Sigmoid colon (tissue), 4 donors: ENCODE measurements at regions not wholly inside any gene's neighbourhood (a gene's known extent, or its start where the extent isn't known, plus 50 kb on each side); places are given as distances from the start of the nearest gene placed in this dataset.

ENCODE experiments used
- EP300 ChIP-seq, 4 donors: sonication (generic); formaldehyde crosslinking; IDR thresholded peaks; one replicate each; pipeline ENCODE4 v1.6.1; 2017; ENCODE audit warnings: antibody characterized with exemption in 4 of 4
- POLR2A ChIP-seq, 2 donors: fragments of 450-650 bp; IDR thresholded peaks; one replicate each; pipeline ENCODE4 v1.6.1; 2016; ENCODE audit warnings: antibody characterized with exemption in 2 of 2, mild to moderate bottlenecking in 2 of 2, moderate library complexity in 2 of 2
- POLR2AphosphoS5 ChIP-seq, 4 donors: sonication (generic); formaldehyde crosslinking; IDR thresholded peaks; one replicate each; pipeline ENCODE4 v1.6.1; 2017; ENCODE audit warnings: antibody characterized with exemption in 4 of 4
- TF ChIP-seq, protein P1 (sequence below), 4 experiments: fragments of 450-650 bp in 3 of 4; fragments of 200-600 bp in 1 of 4; IDR thresholded peaks; one replicate each; pipeline ENCODE4 v1.5.1; 2016 to 2019; ENCODE audit warnings: antibody characterized with exemption in 4 of 4, mild to moderate bottlenecking in 3 of 4, moderate library complexity in 2 of 4

DNA sequence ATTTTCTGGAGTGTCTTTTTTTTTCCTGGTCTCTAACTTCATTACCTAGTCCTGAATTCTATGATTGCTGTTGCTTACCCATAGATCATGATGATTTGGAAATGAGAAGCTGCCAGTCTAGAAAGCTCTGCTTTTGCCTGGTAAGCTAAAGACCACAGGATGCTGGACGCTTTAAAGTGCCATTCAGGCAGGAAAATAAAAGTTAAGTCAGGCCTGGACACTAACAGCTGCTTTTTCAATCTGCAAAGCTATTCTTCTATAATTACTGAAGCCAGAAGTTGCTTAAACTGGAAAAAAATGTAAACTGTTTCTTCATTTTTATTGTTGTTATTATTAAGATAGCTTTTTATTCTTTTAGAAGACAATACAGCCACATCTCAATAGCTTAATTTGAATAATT, 129.8 kb upstream of the SPACA1 start:
- TF ChIP-seq, protein P1, sequence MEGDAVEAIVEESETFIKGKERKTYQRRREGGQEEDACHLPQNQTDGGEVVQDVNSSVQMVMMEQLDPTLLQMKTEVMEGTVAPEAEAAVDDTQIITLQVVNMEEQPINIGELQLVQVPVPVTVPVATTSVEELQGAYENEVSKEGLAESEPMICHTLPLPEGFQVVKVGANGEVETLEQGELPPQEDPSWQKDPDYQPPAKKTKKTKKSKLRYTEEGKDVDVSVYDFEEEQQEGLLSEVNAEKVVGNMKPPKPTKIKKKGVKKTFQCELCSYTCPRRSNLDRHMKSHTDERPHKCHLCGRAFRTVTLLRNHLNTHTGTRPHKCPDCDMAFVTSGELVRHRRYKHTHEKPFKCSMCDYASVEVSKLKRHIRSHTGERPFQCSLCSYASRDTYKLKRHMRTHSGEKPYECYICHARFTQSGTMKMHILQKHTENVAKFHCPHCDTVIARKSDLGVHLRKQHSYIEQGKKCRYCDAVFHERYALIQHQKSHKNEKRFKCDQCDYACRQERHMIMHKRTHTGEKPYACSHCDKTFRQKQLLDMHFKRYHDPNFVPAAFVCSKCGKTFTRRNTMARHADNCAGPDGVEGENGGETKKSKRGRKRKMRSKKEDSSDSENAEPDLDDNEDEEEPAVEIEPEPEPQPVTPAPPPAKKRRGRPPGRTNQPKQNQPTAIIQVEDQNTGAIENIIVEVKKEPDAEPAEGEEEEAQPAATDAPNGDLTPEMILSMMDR (IDR thresholded peaks at IDR 0.05) = no peak
- TF ChIP-seq POLR2AphosphoS5 (IDR thresholded peaks at IDR 0.05) (no peak), EP300 (IDR thresholded peaks at IDR 0.05) (no peak), POLR2A (IDR thresholded peaks at IDR 0.05) (no peak)
